ENCODE measurements at regions not wholly inside any gene's neighbourhood (a gene's known extent, or its start where the extent isn't known, plus 50 kb on each side); places are given as distances from the start of the nearest gene placed in this dataset.

DNA sequence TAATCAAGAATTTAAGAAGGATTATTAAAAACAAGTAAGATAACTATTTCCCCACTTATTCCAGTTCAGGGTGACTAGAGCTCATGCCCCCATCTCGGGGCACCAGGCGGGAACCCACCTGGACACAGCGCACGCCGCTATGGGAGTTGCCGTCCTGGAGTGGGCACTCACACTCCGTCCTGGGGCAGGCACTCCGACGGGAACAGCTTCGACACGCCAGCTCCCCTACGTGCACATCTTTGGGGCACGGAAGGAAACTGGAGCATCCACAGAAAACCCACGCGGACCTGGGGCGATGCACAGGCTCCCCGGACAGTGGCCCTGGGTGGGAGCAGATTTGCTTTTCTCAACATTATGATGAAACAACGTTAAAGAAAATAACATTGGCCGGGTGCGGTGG is 52.0 kb upstream of the GATA5 start:
- DNase-seq: no peak

DNA sequence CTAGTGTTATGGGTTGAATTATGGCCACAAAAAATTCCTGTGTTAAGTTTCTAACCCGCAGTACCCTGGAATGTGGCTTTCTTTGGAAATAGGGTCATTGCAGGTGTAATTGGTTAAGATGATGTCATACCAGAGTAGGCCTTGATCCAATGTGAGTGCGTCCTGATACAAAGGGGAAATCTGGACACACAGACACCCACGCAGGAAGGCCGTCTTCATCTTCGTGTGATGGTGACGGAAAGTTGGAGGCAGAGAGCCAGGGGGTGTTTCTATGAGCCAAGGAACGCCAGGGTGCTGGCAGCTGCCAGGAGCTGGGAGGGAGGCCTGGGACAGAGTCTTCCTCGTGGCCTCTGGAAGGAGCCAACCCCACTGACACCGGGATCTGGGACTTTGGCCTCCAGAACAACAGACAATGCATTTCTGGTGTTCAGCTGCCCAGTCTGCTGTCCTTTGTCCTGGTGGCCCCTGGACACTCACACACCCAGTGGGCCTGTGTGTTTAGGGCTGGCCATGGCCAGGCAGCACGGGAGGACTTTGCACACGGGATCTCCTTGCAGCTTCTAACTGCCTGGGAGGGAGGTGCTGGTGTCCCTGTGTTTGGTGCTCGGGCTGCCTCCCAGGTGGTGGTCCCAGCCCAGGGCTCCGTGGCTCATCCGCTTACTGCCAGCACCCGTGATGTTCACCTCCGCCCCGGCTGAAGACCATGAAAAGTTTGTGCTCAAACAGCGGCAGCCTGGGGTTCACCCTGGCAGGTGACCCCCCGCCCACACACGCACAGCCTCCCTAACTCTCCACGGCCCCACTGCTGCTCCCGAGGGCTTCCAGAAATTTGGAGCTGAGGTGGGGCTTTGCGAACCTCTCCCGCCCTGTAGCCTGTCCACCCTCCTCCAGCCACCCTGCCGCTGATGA is 53.4 kb upstream of the GATA5 start:
- no peak for DNase-seq

DNA sequence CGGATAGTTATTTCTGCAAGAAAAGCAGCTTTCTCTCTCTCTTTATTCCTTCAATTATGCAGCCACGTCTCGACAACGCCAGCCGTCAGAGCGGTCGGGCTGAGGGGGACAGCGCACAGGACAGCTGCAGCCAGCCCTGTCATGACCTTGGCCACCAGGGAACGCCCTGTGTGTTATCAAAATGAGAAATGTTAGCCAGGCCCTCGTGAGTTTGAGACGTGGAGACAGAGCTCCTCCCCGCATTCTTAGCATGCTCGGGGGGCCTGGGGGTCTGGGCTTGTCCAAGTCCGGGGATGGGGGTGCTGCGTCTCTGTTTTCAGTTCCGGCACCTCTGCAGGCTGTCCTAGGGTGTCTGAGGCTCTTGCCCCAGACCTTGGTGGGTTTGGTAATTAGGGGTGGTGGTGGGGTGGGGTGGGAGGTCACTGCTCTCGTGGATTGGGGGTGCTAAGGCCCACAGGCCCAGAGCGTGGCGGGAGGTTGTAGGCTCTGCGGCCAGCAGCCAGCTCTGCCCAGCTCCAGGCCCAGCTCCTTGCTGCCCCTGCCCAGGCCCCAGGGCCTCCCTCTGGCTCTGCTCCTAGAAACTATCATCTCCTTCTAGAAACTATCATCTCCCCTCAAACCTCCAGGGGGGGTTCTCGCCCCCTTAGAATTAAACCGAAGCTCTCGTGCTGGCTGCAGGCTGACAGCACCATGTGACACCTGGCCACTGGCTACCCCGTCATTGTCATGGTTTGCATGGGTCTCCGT is 54.3 kb upstream of the GATA5 start:
- DNase-seq: no peak

DNA sequence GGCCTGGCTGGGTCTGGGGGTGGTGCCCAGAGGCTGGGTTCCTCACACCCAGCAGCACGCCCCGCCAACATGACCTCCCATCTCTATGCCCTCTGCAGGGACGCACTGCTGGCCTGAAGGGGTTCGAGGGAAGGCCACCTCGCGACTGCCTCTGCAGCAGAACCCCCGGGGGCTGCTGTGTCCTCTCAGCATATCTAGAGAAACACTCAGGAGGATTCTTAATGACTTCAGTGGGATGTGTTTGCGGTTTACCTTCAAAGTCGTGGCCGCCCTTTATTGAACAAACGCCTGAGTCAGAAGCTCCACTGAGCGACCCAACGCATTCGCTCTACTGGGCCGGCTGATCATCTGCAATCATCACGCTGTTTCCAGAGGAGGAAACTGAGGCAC is 54.8 kb upstream of the GATA5 start:
- DNase-seq: no peak

DNA sequence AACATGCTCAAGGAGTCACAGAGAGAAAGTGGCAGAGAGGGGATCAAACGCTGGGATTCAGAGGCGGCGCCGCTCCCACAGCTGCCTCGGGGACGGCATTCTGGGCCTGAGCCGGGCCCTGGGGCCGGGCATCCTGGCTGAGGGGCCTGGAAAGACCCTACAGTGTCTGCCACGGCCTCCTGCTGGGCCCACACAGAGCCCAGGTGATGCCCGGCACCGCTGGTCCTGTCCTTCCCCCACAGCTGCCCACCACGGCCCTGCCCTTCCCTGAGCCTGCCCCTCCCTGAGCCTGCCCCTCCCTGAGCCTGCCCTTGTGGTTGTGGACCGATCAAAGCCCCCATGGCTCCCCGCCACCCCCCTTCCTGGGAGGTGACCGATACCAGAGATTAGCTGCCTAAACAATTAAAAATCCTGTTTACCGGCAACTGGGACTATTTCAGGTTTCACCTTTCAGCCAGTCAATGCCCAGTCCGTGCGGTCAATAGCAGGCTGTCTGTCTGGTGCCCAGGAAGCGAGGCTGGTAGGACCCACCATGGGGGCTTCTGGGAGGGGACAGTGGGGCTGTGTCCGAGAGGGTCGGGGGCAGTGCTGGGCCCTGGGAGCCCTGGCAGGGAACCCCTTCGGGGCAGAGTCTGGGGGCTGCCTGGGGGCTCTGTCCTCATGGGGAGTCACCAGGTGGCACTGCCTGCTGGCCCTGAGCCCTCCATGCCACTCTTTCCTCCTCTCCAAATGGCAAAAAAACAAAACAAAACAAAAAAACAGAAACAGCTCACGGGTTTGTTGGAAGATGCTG is 55.4 kb upstream of the GATA5 start:
- DNase-seq: no peak

DNA sequence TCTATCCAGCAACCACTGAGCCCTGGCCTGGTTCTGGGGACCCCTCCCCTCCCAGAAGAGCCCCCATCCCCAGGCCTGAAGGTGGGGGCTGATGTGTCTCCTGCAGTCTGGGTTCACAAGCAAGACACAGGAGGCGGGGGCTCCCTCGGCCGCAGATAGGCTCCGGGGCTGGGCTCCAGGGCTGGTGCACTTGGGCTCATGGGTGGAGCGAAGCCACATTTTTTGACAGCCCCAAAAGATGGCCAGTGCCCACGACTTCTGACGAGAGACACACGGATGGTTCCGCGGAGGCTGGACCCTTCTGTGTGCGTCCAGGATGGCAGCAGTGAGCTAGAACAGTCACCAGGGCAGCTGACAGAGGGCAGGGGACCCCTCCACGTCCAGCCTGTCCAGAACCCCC is 57.1 kb upstream of the GATA5 start:
- no peak for DNase-seq

DNA sequence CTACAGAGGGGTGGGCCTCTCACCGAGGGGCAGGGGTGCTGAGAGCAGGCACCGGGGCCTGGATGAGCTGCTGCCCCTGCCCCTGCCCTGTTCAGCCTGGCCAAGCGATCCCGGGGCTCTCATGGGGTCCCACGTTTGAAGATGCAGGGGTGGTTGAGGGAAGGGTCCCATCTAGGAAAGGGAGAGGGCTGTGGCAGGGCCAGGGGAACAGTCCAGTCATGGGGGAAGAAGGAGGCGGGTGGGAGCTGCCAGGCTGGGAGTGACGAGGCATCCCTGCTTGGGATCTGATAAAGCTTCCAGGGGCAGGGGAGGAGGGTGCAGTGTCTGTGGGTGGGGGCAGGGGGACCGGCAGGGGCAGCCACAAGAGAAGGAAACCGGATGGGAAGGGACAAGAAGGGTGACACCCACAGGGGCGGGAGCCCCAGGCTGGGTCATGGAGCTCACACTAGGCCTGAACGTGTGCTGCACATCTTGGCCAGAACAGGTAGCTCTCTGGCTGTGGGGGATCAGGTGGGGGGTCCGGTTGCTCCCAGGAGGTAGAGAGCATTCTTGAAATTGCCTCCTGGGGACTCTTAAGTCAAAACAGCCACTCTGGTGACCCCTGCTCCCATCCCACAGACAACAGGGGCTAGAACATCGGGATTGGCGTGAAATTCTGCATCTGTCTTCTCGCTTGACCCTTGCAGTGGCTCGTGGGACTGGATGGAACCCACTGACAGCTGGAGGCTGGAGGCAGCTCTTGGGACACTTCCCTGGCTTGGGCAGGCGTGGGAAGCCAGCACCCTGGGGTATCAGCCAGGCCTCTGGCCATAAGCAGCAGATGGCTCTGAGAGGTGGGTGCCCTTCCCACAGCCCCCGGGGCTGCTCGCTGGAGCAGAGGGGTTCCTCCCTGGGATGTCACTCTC is 58.0 kb upstream of the GATA5 start:
- DNase-seq: no peak

DNA sequence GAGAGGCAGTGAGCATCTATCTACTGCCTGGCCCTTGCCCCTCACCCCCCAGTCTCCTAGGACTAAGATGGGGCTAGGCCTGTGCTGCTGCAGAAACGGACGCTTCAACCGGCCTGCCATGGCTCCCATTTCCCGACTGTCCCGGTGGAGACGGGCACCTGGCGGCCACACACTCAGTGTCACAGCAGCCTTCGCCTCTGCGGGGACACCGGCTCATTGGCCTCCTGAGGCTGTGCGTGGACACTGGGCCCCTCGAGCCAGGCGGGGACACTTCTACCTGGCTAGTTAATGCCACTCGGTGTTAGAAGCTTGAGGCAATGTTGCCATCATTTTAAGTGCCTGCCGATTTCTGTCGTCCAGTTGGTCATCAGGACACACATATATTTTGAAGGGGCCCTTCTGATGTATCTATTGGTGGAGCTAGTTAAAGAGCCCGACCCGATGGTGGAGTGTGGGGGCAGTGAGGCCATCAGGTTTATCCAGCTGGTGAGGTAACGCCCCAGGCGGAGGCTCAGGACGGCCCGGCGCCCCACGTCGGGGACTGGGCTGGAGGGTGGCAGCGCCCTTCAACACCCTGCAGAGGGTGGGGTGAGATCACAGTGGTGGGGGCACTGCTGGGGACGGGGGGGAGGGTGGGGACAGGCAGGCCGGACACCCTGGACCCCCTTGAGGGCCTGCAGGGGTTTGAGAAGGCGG is 58.9 kb upstream of the GATA5 start:
- DNase-seq: no peak

DNA sequence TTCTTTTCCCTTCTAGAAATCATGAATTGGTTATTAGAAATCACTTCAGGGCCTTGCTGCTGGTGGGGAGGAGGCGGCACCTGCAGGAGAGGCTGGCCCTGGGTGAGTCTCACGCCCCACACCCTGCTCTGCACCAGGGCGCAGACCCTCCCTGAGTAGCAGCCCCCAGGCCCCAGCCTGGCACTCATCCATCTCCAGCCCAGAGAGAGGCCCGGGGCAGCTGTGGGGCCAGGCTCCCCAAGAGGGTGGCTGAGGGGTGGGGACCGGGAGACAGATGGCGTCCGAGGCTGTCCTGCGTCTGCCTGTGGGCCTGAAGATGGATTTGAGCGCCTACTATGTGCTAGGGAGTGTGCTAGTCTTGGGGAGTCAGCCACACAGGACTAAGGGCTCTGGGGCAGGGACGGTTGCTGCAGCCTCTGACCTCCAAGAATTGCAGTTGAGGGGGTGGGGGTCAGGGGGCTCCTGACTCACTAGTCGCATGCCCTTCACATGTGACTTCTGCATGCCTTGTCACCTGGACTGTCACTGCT is 59.6 kb upstream of the GATA5 start:
- DNase-seq: no peak

DNA sequence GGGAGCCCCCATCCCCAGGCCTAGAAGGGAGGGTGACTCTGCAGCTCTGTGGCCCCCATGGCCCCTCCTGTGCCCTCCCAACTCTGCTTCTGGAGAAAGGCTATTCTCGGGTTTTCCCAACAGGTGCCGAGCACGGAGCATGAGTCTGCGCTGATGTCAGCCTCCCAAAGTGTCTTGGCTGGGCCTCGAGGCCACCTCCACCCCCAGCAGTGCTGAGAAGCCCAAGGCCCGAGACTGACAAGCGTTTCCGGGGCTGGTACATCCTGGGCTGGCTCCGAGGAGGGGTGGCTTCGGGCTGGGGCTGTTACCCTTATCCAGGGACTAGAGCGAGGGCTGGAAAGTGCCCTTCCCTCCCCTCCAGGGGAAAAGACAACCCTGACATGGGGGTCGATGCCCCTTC is 60.2 kb upstream of the GATA5 start:
- DNase-seq: no peak

DNA sequence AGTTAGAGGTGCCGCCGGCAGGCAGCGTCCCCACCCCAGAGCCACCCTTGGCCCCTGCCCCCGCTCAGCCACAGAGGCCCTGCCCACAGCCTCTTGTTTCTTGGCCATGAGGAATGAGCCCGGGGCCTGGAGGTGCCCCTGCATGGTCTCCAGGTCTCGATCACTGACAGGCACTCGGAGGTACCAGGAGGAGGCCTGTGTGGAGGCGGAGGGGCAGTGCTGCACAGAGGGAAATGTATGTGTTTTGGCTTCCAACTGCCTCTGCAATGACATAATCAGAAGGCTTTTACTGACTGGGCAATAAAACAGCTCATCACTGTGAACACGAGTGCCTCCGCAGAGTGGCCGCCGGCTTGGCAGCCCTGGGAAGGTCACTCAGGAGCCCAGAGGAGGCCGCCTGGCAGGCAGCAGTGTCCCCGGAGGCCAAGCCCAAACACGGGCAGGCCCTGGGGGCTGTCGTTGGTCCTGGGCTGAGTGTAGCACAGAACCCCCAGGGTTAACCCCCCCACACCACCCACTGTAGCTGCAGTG is 61.1 kb upstream of the GATA5 start:
- DNase-seq: no peak

DNA sequence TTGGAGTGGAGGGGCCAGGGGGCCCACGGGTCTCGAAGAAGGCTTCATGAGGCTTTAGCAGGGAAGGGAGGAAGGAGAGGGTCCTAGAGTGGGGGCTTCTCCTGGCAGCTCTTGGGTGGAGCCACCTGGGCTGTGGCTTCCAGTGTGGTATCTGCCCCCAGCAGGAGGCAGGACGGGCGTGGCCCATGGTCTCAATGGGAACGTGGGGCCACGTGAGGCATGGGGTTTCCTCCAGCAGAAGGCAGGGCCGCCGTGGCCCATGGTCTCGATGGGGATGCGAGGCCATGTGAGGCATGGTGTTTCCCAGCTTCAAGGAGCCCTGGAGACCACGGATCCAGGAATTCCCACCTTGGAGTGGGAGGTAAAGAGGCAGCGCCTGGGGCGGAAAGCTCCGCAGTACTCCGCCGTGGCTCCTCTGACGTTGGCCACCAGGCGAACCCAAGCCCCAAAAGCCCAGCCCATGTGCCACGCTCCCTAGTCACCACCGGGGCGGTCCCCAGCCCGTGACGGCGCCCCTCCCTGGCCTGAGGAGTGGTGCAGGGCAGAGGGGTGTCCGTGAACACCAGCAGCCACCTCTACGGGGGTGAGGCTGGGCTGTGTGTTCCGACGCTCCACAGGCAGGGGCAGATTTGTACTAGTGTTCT is 62.0 kb upstream of the GATA5 start:
- DNase-seq: no peak

DNA sequence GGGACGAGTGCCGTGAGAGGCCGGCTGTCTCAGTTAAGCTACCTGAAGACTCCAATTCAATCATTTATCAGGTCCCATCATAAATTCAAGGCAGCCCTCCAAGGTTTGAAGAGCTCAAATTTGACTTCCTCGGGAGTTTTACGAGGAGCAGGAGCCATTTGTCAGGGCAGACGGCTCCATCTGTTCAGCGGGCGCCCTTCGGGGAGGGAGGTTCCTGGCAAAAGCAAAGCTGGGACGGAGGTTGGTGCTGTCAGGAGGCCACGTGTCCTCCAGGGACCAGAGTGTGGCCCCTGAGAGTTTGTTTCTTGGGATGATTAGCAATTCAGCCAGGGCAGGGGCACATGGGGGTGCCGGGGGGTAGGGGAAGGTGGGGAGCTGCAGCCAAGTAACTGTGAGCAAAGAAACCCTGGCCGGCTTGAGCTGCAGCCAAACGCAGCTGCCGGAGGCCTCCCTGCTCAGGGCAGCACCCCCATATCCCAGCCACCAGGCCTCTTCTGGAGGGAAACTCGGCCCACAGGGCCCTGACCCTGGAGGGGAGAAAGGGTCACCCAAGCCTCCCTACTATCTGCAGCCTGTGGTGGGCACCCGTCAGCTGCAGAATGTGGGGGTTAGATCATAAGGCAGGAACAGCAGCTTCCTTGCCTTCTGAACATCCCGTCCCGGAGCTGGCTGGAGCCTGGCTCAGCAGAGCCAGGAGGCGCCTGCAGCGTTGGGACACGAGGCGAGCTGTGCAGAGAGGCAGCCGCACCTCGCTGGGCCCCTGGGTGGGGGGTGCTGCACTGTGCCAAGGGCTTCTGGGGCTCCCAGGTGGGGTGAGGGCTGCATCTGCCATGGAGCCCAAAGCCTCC is 63.6 kb upstream of the GATA5 start:
- no peak for DNase-seq

DNA sequence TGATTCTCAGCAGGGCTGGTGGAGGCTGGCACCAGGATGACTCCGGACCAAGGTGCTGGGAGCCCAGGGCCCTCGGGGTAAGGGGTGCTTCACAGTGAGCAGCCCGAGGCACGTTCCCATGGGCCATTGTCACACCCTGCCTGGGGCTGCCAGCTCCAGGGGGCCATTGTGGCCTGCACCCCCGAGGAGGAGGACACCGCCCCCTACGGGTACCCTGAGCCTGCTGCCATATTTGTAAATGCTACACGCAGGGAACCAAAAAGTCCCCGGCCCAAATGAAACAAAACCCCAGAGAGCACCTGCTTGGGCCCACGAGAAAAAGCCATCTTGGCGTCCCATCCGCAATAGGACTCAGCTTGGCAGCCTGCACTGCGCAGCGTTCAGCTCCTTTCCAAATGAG is 64.7 kb upstream of the GATA5 start:
- no peak for DNase-seq

DNA sequence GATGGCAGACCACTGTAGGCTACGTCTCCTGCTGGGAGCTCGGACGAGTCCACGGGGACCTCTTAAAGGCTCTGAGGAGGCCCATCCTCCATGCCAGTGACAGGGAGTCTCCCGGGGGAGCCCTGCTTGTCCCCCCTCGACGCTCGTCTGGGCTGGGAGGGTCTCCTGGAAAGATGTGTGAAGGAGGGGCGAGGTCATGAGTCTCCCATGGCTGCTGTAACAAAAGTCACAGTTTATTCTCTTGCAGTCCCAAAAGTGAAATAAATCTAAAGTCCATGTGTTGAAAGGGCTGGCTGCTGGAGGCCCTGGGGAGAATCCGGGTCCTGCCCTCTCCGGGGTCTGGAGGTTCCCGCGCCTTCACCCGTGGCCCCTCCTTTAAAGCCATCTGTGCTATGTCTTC is 67.1 kb upstream of the GATA5 start:
- DNase-seq: no peak

DNA sequence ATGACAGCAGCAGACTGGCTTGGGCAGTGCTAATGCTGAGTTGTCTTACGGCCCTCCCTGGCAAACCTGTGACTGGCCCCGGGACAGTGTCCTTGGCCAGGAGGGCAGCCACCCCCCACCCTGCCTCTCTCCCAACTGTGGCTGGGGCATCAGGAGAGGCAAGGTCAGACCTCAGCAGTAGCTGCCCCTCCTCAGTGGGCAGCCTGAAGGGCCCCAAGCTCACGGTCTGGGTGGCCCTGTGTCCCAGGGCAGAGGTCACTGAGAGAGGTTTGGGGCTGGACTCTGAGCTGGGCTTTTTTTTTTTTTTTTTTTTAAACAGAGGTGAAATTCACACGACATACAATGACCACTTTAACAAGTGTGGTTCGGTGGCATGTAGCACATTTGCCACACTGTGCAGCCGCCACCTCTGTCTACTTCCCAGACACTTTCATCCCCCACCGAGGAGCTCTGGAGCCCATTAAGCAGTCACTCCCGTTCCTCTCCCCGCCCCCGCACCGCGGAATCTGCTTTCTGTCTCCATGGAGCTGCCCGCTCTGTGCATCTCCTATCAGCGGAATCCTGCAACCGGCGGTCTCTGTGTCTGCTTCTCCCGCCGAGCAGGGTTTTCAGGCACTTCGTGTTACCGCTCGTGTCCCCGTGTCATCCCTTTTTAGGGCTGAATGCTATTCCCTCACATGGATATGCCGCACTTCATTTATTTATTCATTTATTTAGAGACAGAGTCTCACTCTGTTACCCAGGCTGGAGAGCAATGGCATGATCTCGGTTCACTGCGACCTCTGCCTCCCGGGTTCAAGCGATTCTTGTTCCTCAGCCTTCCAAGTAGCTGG is 67.9 kb upstream of the GATA5 start:
- DNase-seq: no peak

DNA sequence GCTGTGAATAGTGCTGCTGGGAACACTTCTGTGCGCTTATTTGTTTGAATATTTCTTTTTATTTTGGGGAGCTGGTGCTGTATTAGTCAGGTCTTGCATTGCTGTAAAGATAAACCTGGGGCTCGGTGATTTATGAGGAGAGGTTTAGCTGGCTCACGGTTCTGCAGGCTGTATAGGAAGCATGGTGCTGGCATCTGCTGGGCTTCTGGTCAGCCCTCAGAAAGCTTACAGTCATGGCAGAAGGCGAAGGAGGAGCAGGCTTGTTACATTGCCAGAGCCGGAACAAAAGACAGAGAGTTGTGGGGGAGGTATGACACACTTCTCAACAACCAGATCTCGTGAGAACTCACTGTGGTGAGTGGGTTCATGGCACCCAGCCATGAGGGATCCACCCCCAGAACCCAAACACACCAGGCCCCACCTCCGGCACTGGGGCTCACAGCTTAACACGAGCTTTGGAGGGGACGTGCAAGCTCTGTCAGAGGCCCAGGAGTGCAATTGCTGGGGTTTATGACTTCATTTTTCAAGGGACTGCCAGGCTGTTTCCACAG is 68.8 kb upstream of the GATA5 start:
- no peak for DNase-seq

DNA sequence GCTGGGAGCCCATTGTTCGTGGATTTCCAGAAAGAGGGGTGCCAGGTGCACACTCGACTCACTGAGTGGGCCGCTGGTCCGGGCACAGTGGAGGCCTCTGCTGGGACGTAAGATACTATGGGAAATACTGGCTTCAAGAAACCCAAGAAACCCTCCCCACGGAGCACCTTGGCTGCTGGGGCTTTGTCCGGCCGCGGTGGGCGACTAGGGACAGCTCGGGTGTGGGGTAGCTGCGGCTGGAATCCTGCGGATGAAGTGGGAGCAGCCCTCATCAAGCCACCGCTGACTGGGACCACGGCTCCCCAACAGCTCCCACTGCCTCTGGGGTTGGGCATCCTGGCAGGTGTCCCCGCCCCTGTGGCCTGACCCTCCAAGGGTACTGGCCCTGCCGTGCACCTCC is 69.5 kb upstream of the GATA5 start:
- DNase-seq: no peak

All from COR-L47 (cell line).